HG02610 (cell line): ENCODE measurements at regions not wholly inside any gene's neighbourhood (a gene's known extent, or its start where the extent isn't known, plus 50 kb on each side); places are given as distances from the start of the nearest gene placed in this dataset.

Experiments used
- ATAC-seq: cut with Tn5 transposase; IDR thresholded peaks from one replicate; pipeline ENCODE4 v1.9.1; 2021; ENCODE audit warnings: mild to moderate bottlenecking, moderate library complexity; ENCODE audit not compliant: unreplicated experiment

- ATAC-seq = no peak
Measured at GRCh38 chr4:11194431-11194830, 234.3 kb downstream of the HS3ST1 start.

- no peak for ATAC-seq
Measured at GRCh38 chr4:11189756-11190155, 238.9 kb downstream of the HS3ST1 start.

GRCh38 chr4:11183356-11183740 lies 245.3 kb downstream of the HS3ST1 start:
- ATAC-seq = no peak

- no peak for ATAC-seq
Measured at GRCh38 chr4:11182586-11183355, 245.9 kb downstream of the HS3ST1 start.

GRCh38 chr4:11182031-11182430 lies 246.7 kb downstream of the HS3ST1 start:
- no peak for ATAC-seq

- no peak for ATAC-seq
Measured at GRCh38 chr4:11179796-11180195, 248.9 kb downstream of the HS3ST1 start.

- ATAC-seq = no peak
Measured at GRCh38 chr4:11178433-11178832, 250.3 kb downstream of the HS3ST1 start.

GRCh38 chr4:11175374-11175773 lies 253.3 kb downstream of the HS3ST1 start:
- ATAC-seq = no peak

- ATAC-seq = no peak
Measured at GRCh38 chr4:11166606-11167005, 262.1 kb downstream of the HS3ST1 start.

- ATAC-seq = no peak
Measured at GRCh38 chr4:11166034-11166433, 262.7 kb downstream of the HS3ST1 start.

GRCh38 chr4:11165052-11165451 lies 263.6 kb downstream of the HS3ST1 start:
- ATAC-seq = no peak

- ATAC-seq = no peak
Measured at GRCh38 chr4:11160288-11160687, 268.4 kb downstream of the HS3ST1 start.

- no peak for ATAC-seq
Measured at GRCh38 chr4:11158971-11159370, 269.7 kb downstream of the HS3ST1 start.

GRCh38 chr4:11155208-11155867 lies 273.4 kb downstream of the HS3ST1 start:
- no peak for ATAC-seq

GRCh38 chr4:11153171-11153750 lies 275.4 kb downstream of the HS3ST1 start:
- no peak for ATAC-seq

- ATAC-seq = no peak
Measured at GRCh38 chr4:11152684-11153083, 276.0 kb downstream of the HS3ST1 start.

GRCh38 chr4:11151500-11151899 lies 277.2 kb downstream of the HS3ST1 start:
- ATAC-seq = no peak

- ATAC-seq = no peak
Measured at GRCh38 chr4:11149612-11150259, 279.0 kb downstream of the HS3ST1 start.

GRCh38 chr4:11139871-11140270 lies 288.8 kb downstream of the HS3ST1 start:
- ATAC-seq = no peak

- peak; percentile 83 for ATAC-seq
Measured at GRCh38 chr4:11138964-11139363, 289.7 kb downstream of the HS3ST1 start.

- ATAC-seq = no peak
Measured at GRCh38 chr4:11134705-11135104, 294.0 kb downstream of the HS3ST1 start.

- peak; percentile 47 for ATAC-seq
Measured at GRCh38 chr4:11133868-11134267, 294.8 kb downstream of the HS3ST1 start.
